ENCODE measurements at regions not wholly inside any gene's neighbourhood (a gene's known extent, or its start where the extent isn't known, plus 50 kb on each side); places are given as distances from the start of the nearest gene placed in this dataset.
"Not testable (repeated sequence)": the region's sequence is repeated elsewhere in the genome, so short reads cannot be mapped to it uniquely, and the experiment has no call there.

- not testable (repeated sequence) for DNase-seq
Measured at GRCh38 chr11:3513311-3513710, 128.5 kb downstream of the ART5 start.

- not testable (repeated sequence) for DNase-seq
Measured at GRCh38 chr11:3512751-3513150, 129.0 kb downstream of the ART5 start.

- DNase-seq: peak in 1 of 2 donors; percentile 13
Measured at GRCh38 chr11:3512133-3512703, 129.6 kb downstream of the ART5 start.

- DNase-seq: not testable (repeated sequence)
Measured at GRCh38 chr11:3511416-3512132, 130.2 kb downstream of the ART5 start.

- DNase-seq: not testable (repeated sequence)
Measured at GRCh38 chr11:3509563-3509962, 130.6 kb upstream of the ZNF195 start.

- not testable (repeated sequence) for DNase-seq
Measured at GRCh38 chr11:3499198-3499597, 120.3 kb upstream of the ZNF195 start.

GRCh38 chr11:3498356-3498755, 119.4 kb upstream of the ZNF195 start:
- not testable (repeated sequence) for DNase-seq

- DNase-seq: not testable (repeated sequence)
Measured at GRCh38 chr11:3493152-3493551, 114.2 kb upstream of the ZNF195 start.

- not testable (repeated sequence) for DNase-seq
Measured at GRCh38 chr11:3488003-3488402, 109.1 kb upstream of the ZNF195 start.

- DNase-seq: not testable (repeated sequence)
Measured at GRCh38 chr11:3485737-3486136, 106.8 kb upstream of the ZNF195 start.

GRCh38 chr11:3476937-3477885, 98.3 kb upstream of the ZNF195 start:
- not testable (repeated sequence) for DNase-seq

GRCh38 chr11:3476084-3476936, 97.4 kb upstream of the ZNF195 start:
- DNase-seq: not testable (repeated sequence)

- DNase-seq: not testable (repeated sequence)
Measured at GRCh38 chr11:3468963-3469362, 90.0 kb upstream of the ZNF195 start.

GRCh38 chr11:3467599-3467998, 88.7 kb upstream of the ZNF195 start:
- not testable (repeated sequence) for DNase-seq

GRCh38 chr11:3455666-3456065, 76.7 kb upstream of the ZNF195 start:
- DNase-seq: not testable (repeated sequence)

- peak; percentile 28 to 30 for DNase-seq
Measured at GRCh38 chr11:3454844-3455243, 75.9 kb upstream of the ZNF195 start.

GRCh38 chr11:3453596-3454256, 74.8 kb upstream of the ZNF195 start:
- DNase-seq: not testable (repeated sequence)

GRCh38 chr11:3450822-3451221, 71.9 kb upstream of the ZNF195 start:
- DNase-seq: not testable (repeated sequence)

GRCh38 chr11:3445535-3445934, 66.6 kb upstream of the ZNF195 start:
- DNase-seq: not testable (repeated sequence)

- not testable (repeated sequence) for DNase-seq
Measured at GRCh38 chr11:3444420-3444744, 65.4 kb upstream of the ZNF195 start.

- DNase-seq: not testable (repeated sequence)
Measured at GRCh38 chr11:3443700-3444419, 64.9 kb upstream of the ZNF195 start.

Measured in stimulated activated CD4-positive, alpha-beta T cell treated with anti-CD3 and anti-CD28 coated beads, Interleukin-2, amount 100 ng/mL, for 48 hours (primary cell).